GM13976 (cell line): ENCODE measurements at regions not wholly inside any gene's neighbourhood (a gene's known extent, or its start where the extent isn't known, plus 50 kb on each side); places are given as distances from the start of the nearest gene placed in this dataset.

Source experiments
- DNase-seq: peaks from one replicate; pipeline ENCODE4 v3.0.0; 2012; ENCODE audit warnings: low spot score
- in situ Hi-C: fragments of 300-500 bp; cut with MboI; formaldehyde crosslinking; loops from one replicate; pipeline ENCODE4 v1.12.0; 2022; ENCODE audit warnings: low sequenced_read_pairs, mixed read lengths, inconsistent platforms; ENCODE audit not compliant: unreplicated experiment
- TF ChIP-seq, protein P1 (sequence below): IDR thresholded peaks from 2 replicates; pipeline ENCODE4 v1.5.1; 2012; ENCODE audit warnings: borderline replicate concordance, mild to moderate bottlenecking; ENCODE audit not compliant: insufficient read depth; ENCODE audit errors: extremely low read depth, missing control alignments, control extremely low read depth

DNA sequence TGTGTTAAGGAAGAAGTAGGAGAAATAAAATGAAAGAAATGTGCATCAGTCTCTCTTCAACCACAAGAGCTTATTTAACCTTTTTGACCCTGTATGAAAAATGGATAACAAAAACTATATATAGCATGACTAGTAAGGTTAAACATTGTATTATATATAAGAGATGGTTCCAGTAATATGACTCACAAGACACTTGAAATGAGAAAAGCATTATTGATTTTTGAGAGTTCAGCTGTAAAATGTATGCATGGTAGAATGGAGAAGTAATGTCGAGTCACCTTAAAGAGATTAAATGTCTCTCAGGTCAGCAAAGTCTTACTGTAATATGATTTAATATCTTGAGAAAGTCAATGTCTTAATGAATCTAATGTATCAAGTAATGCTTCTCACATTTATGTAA is 860.9 kb downstream of the TAF11L14 start:
- DNase-seq = no peak
- TF ChIP-seq, protein P1, sequence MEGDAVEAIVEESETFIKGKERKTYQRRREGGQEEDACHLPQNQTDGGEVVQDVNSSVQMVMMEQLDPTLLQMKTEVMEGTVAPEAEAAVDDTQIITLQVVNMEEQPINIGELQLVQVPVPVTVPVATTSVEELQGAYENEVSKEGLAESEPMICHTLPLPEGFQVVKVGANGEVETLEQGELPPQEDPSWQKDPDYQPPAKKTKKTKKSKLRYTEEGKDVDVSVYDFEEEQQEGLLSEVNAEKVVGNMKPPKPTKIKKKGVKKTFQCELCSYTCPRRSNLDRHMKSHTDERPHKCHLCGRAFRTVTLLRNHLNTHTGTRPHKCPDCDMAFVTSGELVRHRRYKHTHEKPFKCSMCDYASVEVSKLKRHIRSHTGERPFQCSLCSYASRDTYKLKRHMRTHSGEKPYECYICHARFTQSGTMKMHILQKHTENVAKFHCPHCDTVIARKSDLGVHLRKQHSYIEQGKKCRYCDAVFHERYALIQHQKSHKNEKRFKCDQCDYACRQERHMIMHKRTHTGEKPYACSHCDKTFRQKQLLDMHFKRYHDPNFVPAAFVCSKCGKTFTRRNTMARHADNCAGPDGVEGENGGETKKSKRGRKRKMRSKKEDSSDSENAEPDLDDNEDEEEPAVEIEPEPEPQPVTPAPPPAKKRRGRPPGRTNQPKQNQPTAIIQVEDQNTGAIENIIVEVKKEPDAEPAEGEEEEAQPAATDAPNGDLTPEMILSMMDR = no peak
- in situ Hi-C loops = no loop called here

DNA sequence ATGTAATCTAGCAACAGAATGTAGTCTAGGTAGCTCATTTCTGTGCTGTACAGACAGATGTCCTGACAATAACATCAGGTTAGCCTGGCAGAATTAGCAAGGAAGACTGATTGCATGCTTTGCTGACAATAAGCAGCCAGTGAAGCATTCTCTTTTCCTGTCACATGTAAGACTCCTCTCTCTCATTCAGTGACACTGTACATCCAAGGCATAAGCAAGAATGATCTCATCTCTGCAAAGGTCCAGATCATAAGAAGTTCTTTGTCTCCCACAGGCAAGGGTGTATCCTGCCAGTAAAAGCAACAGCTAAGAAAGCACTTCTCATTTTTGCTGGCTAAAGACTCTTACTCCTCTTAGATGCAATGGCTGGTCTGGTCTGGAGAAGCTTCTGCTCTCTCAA is 861.8 kb downstream of the TAF11L14 start:
- in situ Hi-C loops = no loop called here
- DNase-seq = no peak
- TF ChIP-seq, protein P1 = no peak

DNA sequence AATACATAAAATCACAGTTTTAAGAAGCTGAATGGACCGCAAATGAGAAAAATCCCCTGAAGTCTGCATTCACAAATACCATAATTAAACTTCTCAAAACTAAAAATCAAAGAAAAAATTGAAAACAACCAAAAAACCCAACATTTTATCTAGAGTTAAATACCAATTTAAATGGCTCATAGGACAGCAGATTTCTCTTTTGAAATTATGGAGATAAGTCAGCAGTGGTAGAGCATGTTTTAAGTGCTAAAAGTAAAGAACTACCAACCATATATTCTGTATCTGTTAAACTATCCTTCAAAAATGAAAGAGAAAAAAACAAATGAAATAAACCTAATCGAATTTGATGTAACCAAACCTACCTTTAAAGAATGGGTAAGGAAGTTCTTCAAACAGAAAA is 862.8 kb downstream of the TAF11L14 start:
- TF ChIP-seq, protein P1 = no peak
- in situ Hi-C loops = no loop called here
- no peak for DNase-seq

DNA sequence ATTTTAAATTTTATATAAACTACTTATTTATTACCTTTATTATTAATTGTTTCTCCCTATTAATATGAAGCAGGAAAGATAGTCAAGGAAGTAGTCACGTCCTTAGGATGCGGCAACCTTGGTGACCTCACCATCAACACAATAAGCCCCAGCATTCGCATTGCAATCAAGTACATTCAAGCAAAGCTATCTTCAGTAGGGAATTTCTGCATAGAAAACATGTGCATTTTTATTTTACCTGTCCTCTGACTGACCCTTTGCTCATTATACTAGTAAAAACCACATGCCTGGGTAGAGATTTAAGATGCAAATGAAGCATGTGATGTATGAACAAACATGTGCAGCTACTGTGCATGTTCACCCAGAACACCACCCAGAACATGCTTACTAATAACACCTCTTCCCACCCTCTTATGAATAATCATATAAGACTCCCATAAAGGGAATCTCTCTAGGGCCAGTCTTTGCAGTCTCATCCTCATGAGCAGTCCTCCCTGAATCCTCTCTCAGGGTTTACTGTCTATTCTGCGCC is 869.6 kb downstream of the TAF11L14 start:
- in situ Hi-C loops = no loop called here
- TF ChIP-seq, protein P1 = no peak
- no peak for DNase-seq

DNA sequence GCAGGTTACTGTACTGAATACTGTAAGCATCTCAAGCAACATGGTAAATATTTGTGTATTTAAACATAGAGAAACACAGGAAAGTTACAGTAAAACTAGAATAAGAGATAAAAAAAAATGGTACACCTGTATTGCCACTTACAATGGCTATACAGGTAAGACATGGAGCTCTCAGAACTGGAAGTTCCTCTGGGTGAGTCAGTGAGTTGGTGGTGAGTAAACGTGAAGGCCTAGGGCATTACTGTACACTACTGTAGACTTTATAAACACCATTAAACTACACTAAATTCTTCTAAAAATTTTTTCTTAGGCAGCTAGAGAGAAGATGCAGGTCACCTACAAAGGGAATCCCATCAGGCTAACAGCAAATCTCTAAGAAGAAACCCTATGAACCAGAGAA is 872.9 kb downstream of the TAF11L14 start:
- no peak for DNase-seq
- in situ Hi-C loops = no loop called here
- TF ChIP-seq, protein P1 = no peak

DNA sequence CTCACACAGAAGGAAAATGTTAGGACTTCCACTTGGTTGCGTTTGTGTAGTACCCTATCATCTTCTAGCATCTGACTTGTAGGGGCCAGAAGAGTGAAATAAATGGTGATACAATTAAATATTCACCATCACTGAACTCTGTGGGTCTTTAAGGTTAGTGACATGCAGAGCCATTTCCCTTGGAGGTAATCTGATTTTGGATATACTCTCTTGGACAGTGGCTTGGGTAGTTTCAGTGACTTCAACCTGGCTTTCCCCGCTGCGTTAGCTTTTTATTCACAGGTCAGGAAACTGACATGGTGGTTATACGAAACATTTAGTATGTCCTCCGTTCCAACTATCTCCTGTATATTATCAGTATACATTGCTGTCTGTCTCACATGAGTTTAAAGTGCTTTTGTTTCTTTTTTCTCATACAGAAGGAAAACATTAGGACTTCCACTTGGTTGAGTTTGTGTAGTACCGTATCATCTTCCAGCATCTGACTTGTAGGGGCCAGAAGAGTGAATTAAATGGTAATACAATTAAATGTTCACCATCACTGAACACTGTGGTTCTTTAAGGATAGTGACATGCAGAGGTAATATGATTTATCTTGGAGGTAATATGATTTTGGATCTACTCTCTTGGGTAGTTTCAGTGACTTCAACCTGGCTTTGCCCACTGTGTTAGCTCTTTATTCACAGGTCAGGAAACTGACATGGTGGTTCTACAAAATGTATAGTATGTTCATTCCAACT is 883.6 kb downstream of the TAF11L14 start:
- TF ChIP-seq, protein P1 = no peak
- in situ Hi-C loops = no loop called here
- no peak for DNase-seq
